COR-L47 (cell line): ENCODE measurements at regions not wholly inside any gene's neighbourhood (a gene's known extent, or its start where the extent isn't known, plus 50 kb on each side); places are given as distances from the start of the nearest gene placed in this dataset.

Experiments used
- DNase-seq: peaks from one replicate; lab custom pipeline; 2025; lab: John Stamatoyannopoulos, UW

GRCh38 chr17:77474292-77474988, 333.7 kb downstream of the SEC14L1 start:
- no peak for DNase-seq

- no peak for DNase-seq
Measured at GRCh38 chr17:77475016-77475976, 334.5 kb downstream of the SEC14L1 start.

- DNase-seq, result no peak
Measured at GRCh38 chr17:77476006-77476405, 335.2 kb downstream of the SEC14L1 start.

GRCh38 chr17:77476498-77476897, 335.7 kb downstream of the SEC14L1 start:
- DNase-seq, result no peak

DNA sequence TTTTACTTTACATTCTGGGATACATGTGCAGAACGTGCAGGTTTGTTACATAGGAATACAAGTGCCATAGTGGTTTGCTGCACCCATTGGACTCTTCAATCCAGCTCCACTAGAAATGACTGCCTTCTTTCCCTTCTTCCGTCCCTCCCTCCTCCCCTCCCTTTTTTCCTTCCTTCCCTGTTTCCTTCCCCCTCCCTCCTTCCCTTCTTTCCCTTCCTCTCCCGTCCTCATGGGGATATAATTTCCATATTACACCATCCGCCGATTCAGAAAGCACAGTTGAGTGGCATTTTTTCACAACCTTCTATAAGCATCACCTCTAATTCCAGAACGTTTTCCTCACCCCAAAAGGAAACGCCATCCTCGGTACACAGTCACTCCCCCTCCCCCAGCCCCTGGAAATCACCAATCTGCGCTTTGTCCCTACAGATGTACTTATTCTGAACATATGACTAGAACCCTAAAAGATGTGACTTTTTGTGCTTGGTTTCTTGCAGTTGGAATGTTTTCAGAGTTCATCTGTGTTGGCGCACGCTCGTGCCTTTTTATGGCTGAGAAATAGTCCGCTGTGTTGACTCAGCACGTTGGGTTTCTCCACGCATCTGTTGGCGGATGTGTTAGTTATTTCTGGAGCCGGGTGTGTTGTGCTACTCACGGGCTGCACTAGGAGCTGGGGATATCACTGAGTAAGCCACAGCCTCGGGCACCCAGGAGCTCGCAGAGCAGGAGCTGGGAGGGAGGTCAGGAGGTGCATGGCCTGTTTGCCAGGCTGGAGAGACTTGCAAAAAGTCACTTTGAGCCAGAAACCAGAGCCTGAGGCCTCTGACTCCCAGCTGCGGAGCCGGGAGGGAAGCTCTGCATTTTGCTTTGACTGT, 336.4 kb downstream of the SEC14L1 start:
- no peak for DNase-seq

DNA sequence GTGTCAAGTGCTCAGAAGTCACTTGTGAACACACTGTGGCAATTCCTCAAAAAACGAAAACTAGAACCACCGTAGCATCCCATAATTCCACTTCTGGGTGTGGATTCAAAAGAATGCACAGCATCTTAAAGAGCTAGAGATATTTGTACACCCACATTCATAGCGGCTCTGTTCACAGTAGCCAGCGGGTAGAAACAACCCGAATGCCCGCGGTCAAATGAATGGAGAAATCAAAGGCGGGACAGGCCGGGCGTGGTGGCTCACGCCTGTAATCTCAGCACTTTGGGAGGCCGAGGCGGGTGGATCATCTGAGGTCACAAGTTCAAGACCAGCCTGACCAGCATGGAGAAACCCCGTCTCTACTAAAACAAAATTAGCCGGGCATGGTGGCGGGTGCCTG, 337.5 kb downstream of the SEC14L1 start:
- no peak for DNase-seq

- no peak for DNase-seq
Measured at GRCh38 chr17:77478899-77479298, 338.1 kb downstream of the SEC14L1 start.

DNA sequence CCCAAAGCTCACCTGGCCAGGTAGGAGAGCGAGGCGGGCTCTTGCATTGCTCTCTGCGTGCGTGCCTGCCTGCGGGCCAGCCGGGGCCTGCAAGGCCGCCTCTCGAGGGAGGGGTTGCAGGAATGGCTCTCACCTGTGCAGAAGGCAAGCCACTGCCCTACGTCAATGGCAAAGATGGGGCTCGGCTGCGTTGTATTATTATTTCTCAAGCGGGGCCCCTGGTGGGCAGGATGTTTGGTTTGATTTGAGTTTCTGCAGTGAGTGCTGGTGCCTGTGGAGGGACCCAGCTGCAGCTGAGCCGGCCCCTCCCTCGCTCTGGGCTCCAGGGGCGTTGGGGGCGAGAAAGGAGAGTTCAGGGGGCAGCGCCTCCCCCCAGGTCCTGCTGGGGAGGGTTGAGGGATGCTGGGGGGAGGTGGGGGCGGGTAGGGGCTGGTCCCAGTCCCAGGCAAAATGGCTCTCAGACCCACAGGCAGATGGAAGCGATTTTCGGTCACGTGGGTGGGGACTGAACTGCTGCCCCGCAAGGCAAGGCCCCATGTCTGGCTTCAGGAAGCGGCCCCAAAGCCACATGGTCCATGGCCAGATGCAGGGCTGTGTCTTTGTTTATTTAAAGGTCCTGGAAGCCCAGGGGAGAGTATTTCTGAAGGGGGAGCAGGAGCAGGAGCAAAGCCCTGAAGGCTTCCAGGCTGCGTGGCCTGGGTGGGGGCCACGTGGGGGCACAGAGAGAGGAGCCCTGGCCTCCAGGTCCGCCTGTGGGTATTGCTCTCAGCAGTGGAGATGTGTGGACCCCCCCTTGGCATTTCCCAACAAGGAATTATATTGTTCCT, 338.8 kb downstream of the SEC14L1 start:
- no peak for DNase-seq

GRCh38 chr17:77480199-77480508, 339.4 kb downstream of the SEC14L1 start:
- DNase-seq, result no peak

- no peak for DNase-seq
Measured at GRCh38 chr17:77480509-77481215, 339.9 kb downstream of the SEC14L1 start.

- no peak for DNase-seq
Measured at GRCh38 chr17:77481476-77482374, 341.0 kb downstream of the SEC14L1 start.

- no peak for DNase-seq
Measured at GRCh38 chr17:77482375-77483127, 341.8 kb downstream of the SEC14L1 start.

DNA sequence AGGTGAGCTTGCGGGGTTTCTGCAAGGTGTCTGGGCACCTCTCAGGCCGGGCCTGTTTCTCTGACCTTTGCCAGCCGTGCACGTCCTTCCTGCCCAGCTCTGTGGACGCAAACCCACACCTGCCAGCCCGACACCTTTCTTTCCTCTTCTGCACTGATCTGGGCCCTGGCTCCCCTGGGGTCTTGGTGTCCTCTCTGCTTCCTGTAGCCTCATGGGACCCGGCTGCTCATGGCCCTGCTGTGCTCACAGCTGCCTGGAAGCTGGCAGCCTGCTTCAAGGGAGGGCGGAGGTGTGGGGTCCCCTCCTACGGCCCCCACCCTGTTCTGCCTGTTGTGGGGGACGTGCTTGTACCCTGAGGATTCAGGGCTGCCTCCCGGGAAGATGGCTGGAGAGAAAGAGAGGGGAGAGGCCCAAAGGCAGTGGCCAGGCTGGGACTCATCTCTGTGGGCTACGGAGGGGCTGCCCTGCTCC, 342.4 kb downstream of the SEC14L1 start:
- no peak for DNase-seq

- DNase-seq, result no peak
Measured at GRCh38 chr17:77484111-77484510, 343.3 kb downstream of the SEC14L1 start.

DNA sequence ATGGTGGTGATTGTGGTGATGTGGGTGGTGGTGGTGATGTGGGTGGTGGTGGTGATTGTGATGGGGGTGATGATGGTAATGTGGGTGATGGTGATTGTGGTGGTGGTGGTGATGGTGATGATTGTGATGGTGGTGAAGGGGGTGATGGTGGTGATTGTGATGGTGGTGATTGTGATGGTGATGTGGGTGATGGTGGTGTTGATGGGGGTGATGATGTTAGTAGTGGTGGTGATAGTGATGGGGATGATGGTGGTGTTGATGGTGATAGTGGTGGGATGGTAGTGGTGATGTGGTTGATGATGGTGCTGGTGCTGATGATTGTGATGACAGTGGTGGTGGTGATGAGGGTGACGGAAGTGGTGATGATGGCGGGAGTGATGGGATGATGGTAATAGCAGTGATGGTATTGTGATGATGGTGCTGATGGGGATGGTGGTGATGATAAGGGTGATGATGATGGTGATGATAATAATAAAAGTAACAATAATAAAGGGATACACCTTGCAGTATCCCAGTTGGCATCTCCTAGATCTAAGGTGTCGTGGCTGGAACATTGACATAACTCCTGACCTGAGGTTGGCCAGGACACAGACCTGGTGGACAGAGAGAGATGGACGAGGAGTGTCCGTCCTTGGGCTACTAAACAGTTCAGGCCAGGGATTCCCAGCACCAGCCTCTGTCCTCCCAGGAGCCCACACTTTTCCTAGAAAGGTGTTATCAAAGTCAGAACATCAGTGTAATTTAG, 344.5 kb downstream of the SEC14L1 start:
- DNase-seq, result no peak

DNA sequence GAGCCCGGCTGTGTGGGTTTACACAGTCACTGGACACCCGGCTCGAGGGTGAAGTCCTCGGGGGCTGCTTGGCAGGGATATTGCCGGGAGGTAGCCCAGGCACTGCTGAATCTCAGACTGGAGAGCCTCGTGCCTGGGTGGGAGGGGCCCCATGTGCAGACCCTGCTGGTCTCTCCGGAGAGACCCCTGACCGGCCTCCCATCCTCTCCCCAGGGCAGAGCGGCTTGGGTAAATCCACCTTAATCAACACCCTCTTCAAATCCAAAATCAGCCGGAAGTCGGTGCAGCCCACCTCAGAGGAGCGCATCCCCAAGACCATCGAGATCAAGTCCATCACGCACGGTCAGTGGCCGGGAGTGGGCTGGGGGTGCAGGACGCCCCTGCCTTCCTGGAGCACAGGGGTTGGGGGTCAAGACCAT, 346.5 kb downstream of the SEC14L1 start:
- no peak for DNase-seq

GRCh38 chr17:77487677-77488530, 347.1 kb downstream of the SEC14L1 start:
- no peak for DNase-seq
